ENCODE measurements at regions not wholly inside any gene's neighbourhood (a gene's known extent, or its start where the extent isn't known, plus 50 kb on each side); places are given as distances from the start of the nearest gene placed in this dataset.

DNA sequence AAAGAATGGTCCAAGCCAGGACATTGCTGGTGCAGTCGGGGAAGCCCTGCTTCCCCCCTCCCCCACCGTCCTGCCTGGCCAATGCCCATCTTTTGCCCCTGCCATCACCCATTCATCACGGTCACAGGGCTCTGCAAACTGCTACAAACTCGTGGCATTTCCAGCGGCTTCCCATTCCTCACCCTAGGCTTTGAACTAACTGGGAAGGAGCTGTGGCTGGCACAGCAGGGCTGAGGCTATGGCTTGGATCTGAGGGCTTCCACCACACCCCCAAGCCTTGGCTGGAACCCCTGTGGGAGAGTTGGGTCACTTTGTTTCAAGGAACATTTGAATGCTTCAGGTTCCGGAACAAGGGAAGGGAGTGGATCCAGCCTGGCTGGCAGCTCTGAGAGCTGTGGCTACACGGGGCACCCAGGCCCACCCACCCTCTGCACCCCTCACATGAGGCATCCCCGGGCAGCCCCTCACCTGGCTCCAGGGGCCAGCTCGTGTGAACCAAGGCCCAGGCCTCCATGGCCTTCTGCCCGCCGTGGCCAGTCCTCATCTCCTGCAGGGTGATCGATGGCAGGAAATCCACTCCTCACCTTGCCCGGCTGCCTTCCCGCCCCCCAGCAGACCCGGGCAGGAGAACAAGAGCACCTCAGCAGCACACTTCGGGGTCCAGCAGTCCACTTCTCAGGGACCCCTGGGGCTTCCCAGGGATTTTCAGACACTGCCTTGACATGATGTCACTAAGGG is 58.8 kb upstream of the OTOS start:
- TF ChIP-seq, protein P1, sequence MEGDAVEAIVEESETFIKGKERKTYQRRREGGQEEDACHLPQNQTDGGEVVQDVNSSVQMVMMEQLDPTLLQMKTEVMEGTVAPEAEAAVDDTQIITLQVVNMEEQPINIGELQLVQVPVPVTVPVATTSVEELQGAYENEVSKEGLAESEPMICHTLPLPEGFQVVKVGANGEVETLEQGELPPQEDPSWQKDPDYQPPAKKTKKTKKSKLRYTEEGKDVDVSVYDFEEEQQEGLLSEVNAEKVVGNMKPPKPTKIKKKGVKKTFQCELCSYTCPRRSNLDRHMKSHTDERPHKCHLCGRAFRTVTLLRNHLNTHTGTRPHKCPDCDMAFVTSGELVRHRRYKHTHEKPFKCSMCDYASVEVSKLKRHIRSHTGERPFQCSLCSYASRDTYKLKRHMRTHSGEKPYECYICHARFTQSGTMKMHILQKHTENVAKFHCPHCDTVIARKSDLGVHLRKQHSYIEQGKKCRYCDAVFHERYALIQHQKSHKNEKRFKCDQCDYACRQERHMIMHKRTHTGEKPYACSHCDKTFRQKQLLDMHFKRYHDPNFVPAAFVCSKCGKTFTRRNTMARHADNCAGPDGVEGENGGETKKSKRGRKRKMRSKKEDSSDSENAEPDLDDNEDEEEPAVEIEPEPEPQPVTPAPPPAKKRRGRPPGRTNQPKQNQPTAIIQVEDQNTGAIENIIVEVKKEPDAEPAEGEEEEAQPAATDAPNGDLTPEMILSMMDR (IDR thresholded peaks at IDR 0.05; ENCODE audit: low read depth, low read length) = no peak
- no peak overlapping the region for H3K4me3 ChIP-seq (replicated peaks in 1 of 2; ENCODE audit: low read depth in 2 of 2, low read length in 2 of 2)
- no peak for DNase-seq (ENCODE audit: low read depth in 2 of 2)

DNA sequence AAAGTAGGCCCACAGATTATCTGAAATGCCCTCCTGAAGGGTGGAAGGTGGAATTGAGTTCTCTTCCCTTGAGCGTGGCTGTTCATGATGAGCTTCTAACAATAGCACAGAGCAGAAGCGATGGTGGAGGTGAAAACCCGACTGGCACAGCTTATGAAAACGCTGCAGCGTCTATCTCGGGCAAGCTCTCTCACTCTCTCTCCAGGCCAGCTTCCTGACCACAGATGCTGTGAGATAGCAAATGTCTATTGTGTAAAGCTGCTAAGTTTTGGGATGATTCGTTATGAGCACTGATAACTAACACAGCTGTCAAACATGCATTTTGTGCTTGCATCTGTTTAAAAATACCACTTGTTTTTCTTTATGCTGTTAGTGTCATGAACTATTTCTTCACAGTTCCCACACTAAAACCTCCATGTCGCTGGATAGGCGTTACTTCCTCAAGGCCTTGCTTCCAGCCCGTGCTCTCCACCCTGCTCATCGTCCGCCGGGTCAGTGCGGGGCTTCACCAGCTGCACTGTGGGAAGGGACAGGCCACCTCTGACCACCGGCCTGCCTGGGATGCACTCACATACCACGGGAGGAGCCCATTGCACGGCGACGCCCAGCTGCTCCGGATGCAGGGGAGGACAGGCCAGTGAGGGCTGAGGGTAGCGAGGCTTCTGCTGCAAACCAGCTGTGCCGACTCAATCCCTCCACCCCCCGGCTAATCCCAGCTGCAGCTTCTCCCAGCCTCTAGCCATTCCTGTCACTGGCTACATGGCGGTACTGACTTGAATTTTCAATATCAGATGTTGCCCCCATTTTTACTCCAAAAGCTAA is 60.0 kb upstream of the OTOS start:
- DNase-seq (ENCODE audit: low read depth in 2 of 2) = peak in 1 of 2 donors; percentile 41
- H3K4me3 ChIP-seq (replicated peaks in 1 of 2; ENCODE audit: low read depth in 2 of 2, low read length in 2 of 2) = no peak overlapping the region
- TF ChIP-seq, protein P1 (IDR thresholded peaks at IDR 0.05; ENCODE audit: low read depth, low read length) = no peak

DNA sequence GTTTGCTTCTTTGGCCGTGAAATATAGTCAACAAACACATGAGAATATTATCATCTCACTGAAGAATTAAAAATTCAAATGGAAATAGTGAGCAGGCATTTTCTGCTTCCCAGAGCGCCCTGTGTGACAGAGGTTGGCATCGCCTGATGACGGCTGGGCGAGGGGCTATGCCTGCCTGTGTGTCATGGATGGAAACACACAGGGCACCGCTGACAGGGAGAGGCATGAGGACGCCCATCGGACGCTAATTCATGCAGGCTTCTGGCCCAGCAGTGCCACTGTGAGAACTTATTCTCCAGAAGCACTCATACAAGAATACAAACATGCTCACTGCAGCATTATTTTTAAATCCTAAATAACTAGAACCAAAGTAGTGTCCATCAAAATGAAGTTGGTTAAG is 61.4 kb upstream of the OTOS start:
- DNase-seq (ENCODE audit: low read depth in 2 of 2) = no peak
- TF ChIP-seq, protein P1 (IDR thresholded peaks at IDR 0.05; ENCODE audit: low read depth, low read length) = no peak
- H3K4me3 ChIP-seq (replicated peaks in 1 of 2; ENCODE audit: low read depth in 2 of 2, low read length in 2 of 2) = no peak overlapping the region

DNA sequence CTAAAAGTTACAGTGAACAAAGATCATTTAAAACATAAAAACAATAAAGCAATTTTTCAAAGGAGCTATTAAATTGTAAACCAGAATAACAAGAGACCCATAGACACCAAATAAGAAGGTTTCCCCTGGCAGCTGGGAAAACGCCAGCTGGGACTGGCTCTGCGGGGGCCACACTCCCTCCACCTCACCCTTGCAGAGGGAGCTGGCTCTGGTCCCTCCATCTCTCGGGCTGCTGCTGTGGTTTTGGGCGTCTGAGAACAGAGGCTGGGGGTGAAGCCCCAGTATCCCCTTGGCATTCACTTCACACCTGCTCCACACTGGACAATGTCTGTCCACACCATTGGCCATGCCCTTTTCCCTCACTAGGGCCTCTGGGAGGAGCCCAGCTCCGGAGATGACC is 62.1 kb upstream of the OTOS start:
- TF ChIP-seq, protein P1 (IDR thresholded peaks at IDR 0.05; ENCODE audit: low read depth, low read length) = no peak
- no peak overlapping the region for H3K4me3 ChIP-seq (replicated peaks in 1 of 2; ENCODE audit: low read depth in 2 of 2, low read length in 2 of 2)
- DNase-seq (ENCODE audit: low read depth in 2 of 2) = no peak

DNA sequence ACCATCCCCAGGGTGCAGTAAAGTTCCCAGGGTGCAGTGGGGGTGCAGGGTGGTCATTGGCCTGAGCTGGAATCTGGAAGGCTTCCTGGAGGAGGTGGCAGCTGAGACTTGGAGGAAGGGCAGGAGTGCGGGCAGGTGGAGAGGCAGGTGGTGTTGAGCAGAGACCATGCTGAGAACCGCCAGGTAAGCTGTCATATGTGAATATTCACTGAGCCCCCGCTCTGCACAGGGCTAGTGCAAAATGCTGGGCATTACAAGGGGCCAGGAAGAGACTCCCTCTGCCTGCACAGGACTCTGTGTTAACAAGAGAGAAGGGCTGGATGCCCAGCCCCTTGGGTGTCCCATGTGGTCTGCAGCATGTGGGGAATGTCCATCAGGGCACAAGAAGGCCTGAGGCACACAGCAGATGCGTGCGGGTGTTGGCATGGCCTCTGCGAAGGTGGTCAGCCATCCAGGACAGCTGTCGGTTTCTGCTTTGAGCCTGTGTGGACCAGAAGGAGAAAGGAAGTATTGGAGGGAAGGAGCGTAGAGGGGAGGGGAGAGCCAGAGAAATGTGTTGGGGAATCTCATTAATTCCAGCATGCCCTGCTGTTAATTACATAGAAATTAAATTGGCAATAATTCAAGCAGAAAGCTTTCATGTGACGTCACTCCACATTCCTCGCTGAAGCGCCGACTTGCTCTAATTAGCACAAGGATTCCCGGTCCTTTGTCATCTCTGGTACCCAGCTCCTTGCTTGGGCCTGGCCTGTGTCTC is 62.8 kb upstream of the OTOS start:
- no peak overlapping the region for H3K4me3 ChIP-seq (replicated peaks in 1 of 2; ENCODE audit: low read depth in 2 of 2, low read length in 2 of 2)
- TF ChIP-seq, protein P1 (IDR thresholded peaks at IDR 0.05; ENCODE audit: low read depth, low read length) = no peak
- no peak for DNase-seq (ENCODE audit: low read depth in 2 of 2)

DNA sequence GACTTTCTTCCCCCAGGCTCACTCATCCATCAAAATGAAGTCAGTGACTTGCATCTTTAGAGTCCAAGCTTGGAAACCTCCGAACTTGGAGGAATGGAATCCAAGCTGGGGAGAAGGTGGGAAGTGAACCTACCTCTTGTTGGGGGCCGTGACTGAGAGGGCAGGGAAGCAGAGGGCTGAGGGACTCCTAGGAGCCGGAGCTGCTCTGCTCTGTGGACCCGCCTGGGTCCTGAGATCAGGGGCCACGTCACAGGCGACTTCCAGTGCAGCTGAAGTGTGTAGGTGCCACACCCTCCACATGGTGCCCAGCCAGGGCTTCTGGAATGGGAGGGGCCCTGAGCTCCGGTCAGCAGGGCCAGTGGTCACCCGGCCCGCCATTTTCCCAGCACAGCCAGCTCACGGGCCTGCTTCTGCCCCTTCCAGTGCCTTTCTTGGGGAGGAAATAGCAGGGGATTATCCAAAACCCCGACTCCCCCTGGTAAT is 63.4 kb upstream of the OTOS start:
- no peak overlapping the region for H3K4me3 ChIP-seq (replicated peaks in 1 of 2; ENCODE audit: low read depth in 2 of 2, low read length in 2 of 2)
- TF ChIP-seq, protein P1 (IDR thresholded peaks at IDR 0.05; ENCODE audit: low read depth, low read length) = no peak
- DNase-seq (ENCODE audit: low read depth in 2 of 2) = no peak
